Left renal cortex interstitium (tissue), 4 donors: ENCODE measurements at regions not wholly inside any gene's neighbourhood (a gene's known extent, or its start where the extent isn't known, plus 50 kb on each side); places are given as distances from the start of the nearest gene placed in this dataset.
A peak's percentile ranks its signal among the peaks of the same experiment; 100 is the strongest.
"Not testable (repeated sequence)": the region's sequence is repeated elsewhere in the genome, so short reads cannot be mapped to it uniquely, and the experiment has no call there.

Experiments
- DNase-seq, 4 donors: peaks; one replicate each; pipeline ENCODE4 v3.0.0-alpha.2; 2013; ENCODE audit warnings: low read depth in 4 of 4, low spot score in 2 of 4, missing footprints in 1 of 4

GRCh38 chr1:60255565-60255964 is 182.0 kb upstream of the C1orf87 start:
- no peak for DNase-seq

- DNase-seq, result no peak
Measured at GRCh38 chr1:60251426-60251825, 177.9 kb upstream of the C1orf87 start.

- DNase-seq, result not testable (repeated sequence)
Measured at GRCh38 chr1:60247467-60247866, 173.9 kb upstream of the C1orf87 start.

- DNase-seq, result no peak
Measured at GRCh38 chr1:60245324-60245723, 171.8 kb upstream of the C1orf87 start.

GRCh38 chr1:60244906-60245305 is 171.3 kb upstream of the C1orf87 start:
- no peak for DNase-seq

GRCh38 chr1:60235275-60235674 is 161.7 kb upstream of the C1orf87 start:
- DNase-seq, result no peak

GRCh38 chr1:60234776-60235175 is 161.2 kb upstream of the C1orf87 start:
- DNase-seq, result no peak

GRCh38 chr1:60229821-60230220 is 156.3 kb upstream of the C1orf87 start:
- DNase-seq, result no peak

- no peak for DNase-seq
Measured at GRCh38 chr1:60228041-60228491, 154.5 kb upstream of the C1orf87 start.

- DNase-seq, result no peak
Measured at GRCh38 chr1:60227601-60228000, 154.0 kb upstream of the C1orf87 start.

GRCh38 chr1:60225486-60225885 is 151.9 kb upstream of the C1orf87 start:
- no peak for DNase-seq

- DNase-seq, result no peak
Measured at GRCh38 chr1:60224523-60224922, 151.0 kb upstream of the C1orf87 start.

GRCh38 chr1:60223158-60223557 is 149.6 kb upstream of the C1orf87 start:
- DNase-seq, result peak in 1 of 4 donors; percentile 2

- no peak for DNase-seq
Measured at GRCh38 chr1:60222360-60223115, 149.0 kb upstream of the C1orf87 start.

- DNase-seq, result no peak
Measured at GRCh38 chr1:60213253-60213652, 139.7 kb upstream of the C1orf87 start.

- no peak for DNase-seq
Measured at GRCh38 chr1:60196026-60196425, 122.5 kb upstream of the C1orf87 start.

GRCh38 chr1:60185684-60186083 is 112.1 kb upstream of the C1orf87 start:
- DNase-seq, result no peak

- no peak for DNase-seq
Measured at GRCh38 chr1:60184521-60184920, 111.0 kb upstream of the C1orf87 start.

GRCh38 chr1:60173729-60174505 is 100.3 kb upstream of the C1orf87 start:
- DNase-seq, result no peak

GRCh38 chr1:60173006-60173405 is 99.4 kb upstream of the C1orf87 start:
- no peak for DNase-seq

- DNase-seq, result no peak
Measured at GRCh38 chr1:60171801-60172200, 98.2 kb upstream of the C1orf87 start.

GRCh38 chr1:60170709-60171108 is 97.1 kb upstream of the C1orf87 start:
- DNase-seq, result no peak
